DND-41 (cell line): ENCODE measurements at regions not wholly inside any gene's neighbourhood (a gene's known extent, or its start where the extent isn't known, plus 50 kb on each side); places are given as distances from the start of the nearest gene placed in this dataset.

Experiments
- CTCF ChIP-seq: IDR thresholded peaks from 2 replicates; pipeline ENCODE4 v1.5.1; 2012; ENCODE audit warnings: borderline replicate concordance, low read length, moderate library complexity, mild to moderate bottlenecking; ENCODE audit not compliant: poor library complexity, severe bottlenecking; ENCODE audit errors: extremely low read depth
- EZH2 ChIP-seq: IDR thresholded peaks from 3 replicates; pipeline ENCODE4 v1.6.1; 2012; ENCODE audit warnings: borderline replicate concordance, low read depth, mild to moderate bottlenecking, moderate library complexity, low read length, inconsistent platforms; ENCODE audit not compliant: severe bottlenecking

DNA sequence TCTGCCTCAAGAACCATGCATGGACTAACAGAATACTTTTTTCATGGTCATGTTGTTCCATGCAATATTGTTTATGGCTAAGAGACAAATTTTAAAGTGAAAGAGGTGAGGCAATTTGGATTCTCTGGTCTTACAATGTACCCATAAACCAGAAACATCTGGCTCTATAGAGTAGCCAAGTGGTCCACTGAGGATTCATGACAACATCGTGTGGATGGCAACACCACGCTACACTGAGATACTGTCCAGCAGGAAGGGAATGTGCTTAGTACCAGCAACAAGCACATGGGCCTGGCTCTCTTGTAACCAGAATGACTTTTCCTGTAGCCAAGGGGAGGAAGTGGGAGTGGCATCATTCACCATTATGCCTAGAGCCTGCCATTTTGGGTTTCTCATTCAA lies 218.2 kb downstream of the GADD45G start:
- no peak for TF ChIP-seq CTCF
- no peak for TF ChIP-seq EZH2
